OCI-LY7 (cell line): ENCODE measurements at regions not wholly inside any gene's neighbourhood (a gene's known extent, or its start where the extent isn't known, plus 50 kb on each side); places are given as distances from the start of the nearest gene placed in this dataset.

ENCODE experiments used
- BruUV-seq: library from RNA; stranded (reverse); fragments of 400-500 nt; replicated peaks from 2 replicates; lab custom pipeline; 2021; lab: Mats Ljungman, UMichigan
- CTCF ChIA-PET: fragments of 300-600 bp; sonication (Branson Sonifier 250); formaldehyde crosslinking; loops from one replicate; lab custom pipeline; 2022; ENCODE audit warnings: antibody characterized with exemption; ENCODE audit not compliant: unreplicated experiment; lab: Charles Lee
- POLR2A ChIA-PET: fragments of 300-600 bp; sonication (Branson Sonifier 250); formaldehyde crosslinking; loops from one replicate; lab custom pipeline; 2022; ENCODE audit warnings: antibody characterized with exemption; lab: Charles Lee
- DNase-seq: peaks from one replicate; pipeline ENCODE4 v3.0.0-alpha.2; 2015; ENCODE audit warnings: low spot score
- H2AFZ ChIP-seq: fragments of 200-600 bp; sonication (generic), shearing (Covaris generic); 2 replicates; pipeline ENCODE4 v1.6.1; 2014; ENCODE audit warnings: mild to moderate bottlenecking, antibody characterized with exemption, low read length, moderate library complexity
- H3K27ac ChIP-seq: fragments of 200-600 bp; sonication (generic); 2 replicates; pipeline ENCODE4 v1.5.1; 2014; ENCODE audit warnings: mixed run types, low read depth, mild to moderate bottlenecking, moderate library complexity, low read length, inconsistent platforms; ENCODE audit not compliant: poor library complexity, severe bottlenecking
- H3K36me3 ChIP-seq: fragments of 200-600 bp; sonication (generic); 2 replicates; pipeline ENCODE4 v1.6.1; 2014; ENCODE audit warnings: mild to moderate bottlenecking, antibody characterized with exemption, low read length, moderate library complexity, mixed read lengths; ENCODE audit not compliant: insufficient read depth
- H3K4me1 ChIP-seq: fragments of 200-600 bp; sonication (generic); 2 replicates; pipeline ENCODE4 v1.5.1; 2014; ENCODE audit warnings: mild to moderate bottlenecking, low read length; ENCODE audit not compliant: insufficient read depth, poor library complexity, severe bottlenecking
- H3K4me2 ChIP-seq: fragments of 200-600 bp; sonication (generic); 2 replicates; pipeline ENCODE4 v1.6.1; 2014; ENCODE audit warnings: mild to moderate bottlenecking, low read length
- H3K4me3 ChIP-seq: fragments of 200-600 bp; sonication (generic); 2 replicates; pipeline ENCODE4 v1.5.1; 2014; ENCODE audit warnings: mild to moderate bottlenecking, low read depth, low read length; ENCODE audit not compliant: poor library complexity, severe bottlenecking
- H3K79me2 ChIP-seq: fragments of 200-600 bp; sonication (generic); 2 replicates; pipeline ENCODE4 v1.6.1; 2016; ENCODE audit warnings: low read depth, mild to moderate bottlenecking, low read length, moderate library complexity, mixed read lengths; ENCODE audit not compliant: insufficient read depth
- H3K9me2 ChIP-seq: fragments of 200-600 bp; sonication (generic); 2 replicates; pipeline ENCODE4 v1.6.1; 2016; ENCODE audit warnings: mild to moderate bottlenecking, low read length, mixed read lengths; ENCODE audit not compliant: insufficient read depth
- H3K9me3 ChIP-seq: fragments of 200-600 bp; sonication (generic); 2 replicates; pipeline ENCODE4 v1.6.1; 2014; ENCODE audit warnings: mild to moderate bottlenecking, mixed run types, low read length, mixed read lengths
- H4K20me1 ChIP-seq: fragments of 200-600 bp; sonication (generic); 2 replicates; pipeline ENCODE4 v1.6.1; 2014; ENCODE audit warnings: mild to moderate bottlenecking, antibody characterized with exemption, low read length, moderate library complexity, mixed read lengths; ENCODE audit not compliant: insufficient read depth
- CTCF ChIP-seq: fragments of 200-600 bp; sonication (generic); conservative IDR thresholded peaks from 2 replicates; pipeline ENCODE4 v1.5.1; 2014; ENCODE audit warnings: mild to moderate bottlenecking, antibody characterized with exemption, low read length, moderate library complexity, mixed read lengths
- EZH2phosphoT487 ChIP-seq: fragments of 200-600 bp; sonication (generic); IDR thresholded peaks from 2 replicates; pipeline ENCODE4 v1.6.1; 2018; ENCODE audit warnings: low read depth, borderline replicate concordance, mild to moderate bottlenecking, mixed run types, antibody characterized with exemption, low read length, moderate library complexity, mixed read lengths
- intact Hi-C: fragments of 100-400 bp; cut with micrococcal nuclease; formaldehyde crosslinking; loops from one replicate; pipeline ENCODE4 v1.10.0; 2022; ENCODE audit not compliant: unreplicated experiment

GRCh38 chr13:34343413-34343940 is 525.5 kb downstream of the RFC3 start:
- POLR2A ChIA-PET = no interaction called here
- intact Hi-C loops = no loop called here
- H3K27ac ChIP-seq = no peak overlapping the region
- no peak overlapping the region for H3K4me3 ChIP-seq
- TF ChIP-seq EZH2phosphoT487 = no peak
- TF ChIP-seq CTCF = no peak
- CTCF ChIA-PET = no interaction called here
- no peaks in the 10 kb centered on the region for H3K79me2 ChIP-seq
- no peaks in the 10 kb centered on the region for H3K36me3 ChIP-seq
- BruUV-seq = no TSS peak
- DNase-seq = no peak
- H3K9me3 ChIP-seq = no peaks in the 10 kb centered on the region
- no peaks in the 10 kb centered on the region for H3K9me2 ChIP-seq
- H2AFZ ChIP-seq = no peak overlapping the region
- H3K4me2 ChIP-seq = no peak overlapping the region
- no peaks in the 10 kb centered on the region for H3K4me1 ChIP-seq
- H4K20me1 ChIP-seq = no peaks in the 10 kb centered on the region

GRCh38 chr13:34344816-34345215 is 526.9 kb downstream of the RFC3 start:
- TF ChIP-seq CTCF = no peak
- TF ChIP-seq EZH2phosphoT487 = no peak
- DNase-seq = no peak
- Histone ChIP-seq H3K36me3 (no peaks in the 10 kb centered on the region), H3K79me2 (no peaks in the 10 kb centered on the region), H3K4me1 (no peaks in the 10 kb centered on the region), H3K9me3 (no peaks in the 10 kb centered on the region), H3K4me2 (no peak overlapping the region), H3K4me3 (no peak overlapping the region), H3K27ac (no peak overlapping the region), H2AFZ (no peak overlapping the region), H4K20me1 (no peaks in the 10 kb centered on the region), H3K9me2 (no peaks in the 10 kb centered on the region)
- no TSS peak for BruUV-seq
- intact Hi-C loops = no loop called here
- ChIA-PET CTCF (no interaction called here), POLR2A (interaction anchor here (0.8 kb wide), 1 partner anchor 65 kb away, joined by 4 read pairs; no protein-coding TSS in a partner anchor)

GRCh38 chr13:34345258-34345965 is 527.5 kb downstream of the RFC3 start:
- ChIA-PET POLR2A (interaction anchor here (0.8 kb wide), 1 partner anchor 65 kb away, joined by 4 read pairs; no protein-coding TSS in a partner anchor), CTCF (no interaction called here)
- TF ChIP-seq EZH2phosphoT487 (no peak), CTCF (no peak)
- Histone ChIP-seq H3K4me3 (no peak overlapping the region), H3K79me2 (no peaks in the 10 kb centered on the region), H2AFZ (no peak overlapping the region), H4K20me1 (no peaks in the 10 kb centered on the region), H3K4me1 (no peaks in the 10 kb centered on the region), H3K9me2 (no peaks in the 10 kb centered on the region), H3K9me3 (no peaks in the 10 kb centered on the region), H3K4me2 (no peak overlapping the region), H3K27ac (no peak overlapping the region), H3K36me3 (no peaks in the 10 kb centered on the region)
- DNase-seq = no peak
- no TSS peak for BruUV-seq
- intact Hi-C loops = no loop called here
